Spleen (tissue), 7 donors: ENCODE measurements at regions not wholly inside any gene's neighbourhood (a gene's known extent, or its start where the extent isn't known, plus 50 kb on each side); places are given as distances from the start of the nearest gene placed in this dataset.

Experiments used
- POLR2A ChIP-seq, 3 donors: fragments of 450-650 bp; IDR thresholded peaks; one replicate each; pipeline ENCODE4 v1.5.1; 2017; ENCODE audit warnings: antibody characterized with exemption in 3 of 3, mild to moderate bottlenecking in 1 of 3
- POLR2AphosphoS5 ChIP-seq, 3 donors: sonication (generic); formaldehyde crosslinking; IDR thresholded peaks; one replicate each; pipeline ENCODE4 v1.5.1; 2017; ENCODE audit warnings: antibody characterized with exemption in 3 of 3
- TF ChIP-seq, protein P1 (sequence below), 11 experiments: fragments of 200-600 bp in 7 of 11; fragments of 450-650 bp in 4 of 11; sonication (generic) in 4 of 11; IDR thresholded peaks in 8 of 11; conservative IDR thresholded peaks in 3 of 11; 1 replicate in 7 of 11; 2 replicates in 4 of 11; pipeline versions ENCODE4 v1.4.0 to v1.8.0; 2016 to 2021; ENCODE audit warnings: antibody characterized with exemption in 11 of 11, inconsistent platforms in 4 of 11, mild to moderate bottlenecking in 1 of 11
- donor health status: DM: no; HTN: no; CAD: no; lungs with moderate emphysema.
- donor health status: DM: no; HTN: no; CAD: no.
- donor health status: DM: no; HTN: no; CAD: no.

DNA sequence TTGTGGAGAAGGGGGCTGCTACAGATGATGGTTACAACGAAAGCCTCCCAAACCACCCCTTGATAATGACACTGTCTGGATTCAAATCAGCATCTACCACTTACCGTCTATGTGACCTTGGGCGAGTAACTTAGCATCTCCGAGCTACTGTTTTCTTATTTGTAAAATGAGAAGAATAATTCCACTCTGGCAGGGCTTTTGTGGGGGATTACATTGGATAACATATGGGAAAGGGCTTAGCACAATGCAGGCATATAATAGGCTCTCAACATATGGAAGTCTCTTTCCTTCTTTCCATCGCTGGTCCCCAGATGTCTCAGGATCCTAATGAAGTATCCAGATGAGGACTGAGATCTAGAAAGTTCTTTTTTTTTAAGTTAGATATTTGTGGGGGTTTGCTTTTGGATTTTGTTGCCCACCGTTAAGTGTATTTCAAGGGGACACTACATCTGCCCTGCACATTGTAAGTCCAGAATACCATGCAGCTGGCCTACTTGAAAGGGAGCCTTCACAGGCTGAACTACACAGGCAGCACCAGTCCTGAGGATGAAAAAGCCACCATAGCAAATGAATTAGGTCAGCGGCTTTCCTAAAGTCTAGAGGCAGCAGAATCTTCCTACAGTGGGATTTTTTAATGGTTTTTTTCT is 172.2 kb upstream of the IRF2BP2 start:
- TF ChIP-seq, protein P1, sequence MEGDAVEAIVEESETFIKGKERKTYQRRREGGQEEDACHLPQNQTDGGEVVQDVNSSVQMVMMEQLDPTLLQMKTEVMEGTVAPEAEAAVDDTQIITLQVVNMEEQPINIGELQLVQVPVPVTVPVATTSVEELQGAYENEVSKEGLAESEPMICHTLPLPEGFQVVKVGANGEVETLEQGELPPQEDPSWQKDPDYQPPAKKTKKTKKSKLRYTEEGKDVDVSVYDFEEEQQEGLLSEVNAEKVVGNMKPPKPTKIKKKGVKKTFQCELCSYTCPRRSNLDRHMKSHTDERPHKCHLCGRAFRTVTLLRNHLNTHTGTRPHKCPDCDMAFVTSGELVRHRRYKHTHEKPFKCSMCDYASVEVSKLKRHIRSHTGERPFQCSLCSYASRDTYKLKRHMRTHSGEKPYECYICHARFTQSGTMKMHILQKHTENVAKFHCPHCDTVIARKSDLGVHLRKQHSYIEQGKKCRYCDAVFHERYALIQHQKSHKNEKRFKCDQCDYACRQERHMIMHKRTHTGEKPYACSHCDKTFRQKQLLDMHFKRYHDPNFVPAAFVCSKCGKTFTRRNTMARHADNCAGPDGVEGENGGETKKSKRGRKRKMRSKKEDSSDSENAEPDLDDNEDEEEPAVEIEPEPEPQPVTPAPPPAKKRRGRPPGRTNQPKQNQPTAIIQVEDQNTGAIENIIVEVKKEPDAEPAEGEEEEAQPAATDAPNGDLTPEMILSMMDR (IDR thresholded peaks at IDR 0.05 in 8 of 11, conservative IDR thresholded peaks at IDR 0.05 in 3 of 11), result no peak
- TF ChIP-seq POLR2A (IDR thresholded peaks at IDR 0.05), result no peak
- no peak for TF ChIP-seq POLR2AphosphoS5 (IDR thresholded peaks at IDR 0.05)
